LNCaP clone FGC (cell line): ENCODE measurements at regions not wholly inside any gene's neighbourhood (a gene's known extent, or its start where the extent isn't known, plus 50 kb on each side); places are given as distances from the start of the nearest gene placed in this dataset.

Source experiments
- DNase-seq: peaks from one replicate; pipeline ENCODE4 v3.0.0-alpha.2; 2011; ENCODE audit warnings: low read depth
- H3K4me3 ChIP-seq: 2 replicates; pipeline ENCODE4 v1.5.1; 2011; ENCODE audit warnings: mild to moderate bottlenecking, low read depth, low read length, control low read depth
- TF ChIP-seq, protein P1 (sequence below): IDR thresholded peaks from 2 replicates; pipeline ENCODE4 v1.5.1; 2012; ENCODE audit warnings: mild to moderate bottlenecking; ENCODE audit not compliant: control insufficient read depth, insufficient read depth; ENCODE audit errors: extremely low read depth

DNA sequence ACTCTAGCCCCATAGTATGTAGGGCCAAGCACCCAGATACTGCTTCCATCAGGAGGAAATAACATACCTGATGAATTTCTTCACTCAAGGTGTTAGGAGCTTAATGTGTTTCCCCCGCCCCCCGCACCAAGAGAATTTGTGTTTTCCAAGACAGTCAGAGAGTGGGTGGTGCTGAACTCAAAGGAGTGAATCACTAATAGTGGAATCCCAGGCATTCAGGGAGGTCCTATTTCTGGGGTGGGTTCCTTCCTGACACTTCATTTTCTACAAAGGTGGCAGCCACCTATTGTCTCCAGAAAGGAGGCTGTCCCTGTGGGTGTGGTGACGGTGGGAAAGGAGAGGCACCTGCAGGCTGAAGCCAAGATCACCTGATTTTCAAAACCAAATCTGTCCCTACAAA lies 50.8 kb upstream of the ELF5 start:
- H3K4me3 ChIP-seq = no peak overlapping the region
- DNase-seq = no peak
- TF ChIP-seq, protein P1, sequence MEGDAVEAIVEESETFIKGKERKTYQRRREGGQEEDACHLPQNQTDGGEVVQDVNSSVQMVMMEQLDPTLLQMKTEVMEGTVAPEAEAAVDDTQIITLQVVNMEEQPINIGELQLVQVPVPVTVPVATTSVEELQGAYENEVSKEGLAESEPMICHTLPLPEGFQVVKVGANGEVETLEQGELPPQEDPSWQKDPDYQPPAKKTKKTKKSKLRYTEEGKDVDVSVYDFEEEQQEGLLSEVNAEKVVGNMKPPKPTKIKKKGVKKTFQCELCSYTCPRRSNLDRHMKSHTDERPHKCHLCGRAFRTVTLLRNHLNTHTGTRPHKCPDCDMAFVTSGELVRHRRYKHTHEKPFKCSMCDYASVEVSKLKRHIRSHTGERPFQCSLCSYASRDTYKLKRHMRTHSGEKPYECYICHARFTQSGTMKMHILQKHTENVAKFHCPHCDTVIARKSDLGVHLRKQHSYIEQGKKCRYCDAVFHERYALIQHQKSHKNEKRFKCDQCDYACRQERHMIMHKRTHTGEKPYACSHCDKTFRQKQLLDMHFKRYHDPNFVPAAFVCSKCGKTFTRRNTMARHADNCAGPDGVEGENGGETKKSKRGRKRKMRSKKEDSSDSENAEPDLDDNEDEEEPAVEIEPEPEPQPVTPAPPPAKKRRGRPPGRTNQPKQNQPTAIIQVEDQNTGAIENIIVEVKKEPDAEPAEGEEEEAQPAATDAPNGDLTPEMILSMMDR = no peak

DNA sequence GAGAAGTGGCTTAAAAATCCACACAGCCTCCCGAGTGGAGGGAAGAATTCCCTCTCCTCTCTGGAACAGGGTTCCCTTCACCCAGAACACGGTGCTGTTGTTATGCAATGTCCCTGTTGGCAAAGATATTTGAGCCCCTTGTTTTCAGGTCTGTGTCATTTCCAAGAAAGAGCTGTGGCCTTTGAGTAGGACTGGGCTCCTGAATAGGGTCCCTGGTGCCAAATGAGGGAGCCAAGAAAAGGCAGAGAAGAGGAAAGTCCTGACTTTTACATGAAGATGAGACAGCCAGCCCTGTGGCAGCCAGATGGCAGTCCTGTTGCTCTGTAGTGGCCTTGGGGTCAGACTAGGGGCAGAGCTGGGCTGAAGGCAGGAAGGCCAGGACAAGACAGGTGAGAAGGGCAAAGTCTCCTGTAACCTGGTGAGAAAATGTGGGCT lies 51.2 kb upstream of the ELF5 start:
- H3K4me3 ChIP-seq = no peak overlapping the region
- no peak for DNase-seq
- TF ChIP-seq, protein P1 = no peak

DNA sequence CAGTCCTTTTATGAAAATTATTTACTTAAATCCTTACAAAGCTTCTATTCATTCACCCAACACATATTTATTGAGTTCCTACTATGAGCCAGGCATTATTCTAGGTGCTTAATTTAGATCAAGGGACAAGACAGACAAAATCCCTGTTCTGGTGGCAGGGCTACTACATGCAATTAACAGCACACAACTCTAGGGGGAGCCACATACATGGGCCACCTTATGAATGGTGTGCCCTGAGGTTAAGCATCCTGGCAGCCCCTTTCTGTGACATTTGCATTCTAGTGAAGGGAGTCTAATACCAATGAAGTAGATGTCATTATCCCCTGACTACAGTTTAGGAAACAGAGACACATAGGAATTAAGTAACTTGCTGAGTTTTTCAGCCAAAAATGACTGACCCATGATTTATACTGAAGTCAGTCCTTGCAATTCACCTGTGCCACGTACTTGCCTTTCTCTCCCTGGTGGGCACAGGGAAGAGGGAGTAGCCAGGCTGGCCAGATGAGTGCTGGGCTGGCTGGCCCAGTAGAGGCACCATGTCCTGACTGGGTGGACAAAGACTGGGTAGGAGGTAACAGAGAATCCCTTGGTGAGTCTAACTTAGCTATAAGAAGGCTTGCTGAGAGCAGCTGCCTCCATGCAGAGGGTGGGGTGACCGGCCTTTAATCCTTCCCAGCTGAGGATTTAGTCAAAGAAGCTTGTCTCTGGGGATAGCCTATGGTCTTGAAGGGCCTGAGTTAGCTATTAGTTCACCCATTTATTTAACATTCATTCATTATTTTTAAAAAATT lies 52.0 kb upstream of the ELF5 start:
- DNase-seq = no peak

DNA sequence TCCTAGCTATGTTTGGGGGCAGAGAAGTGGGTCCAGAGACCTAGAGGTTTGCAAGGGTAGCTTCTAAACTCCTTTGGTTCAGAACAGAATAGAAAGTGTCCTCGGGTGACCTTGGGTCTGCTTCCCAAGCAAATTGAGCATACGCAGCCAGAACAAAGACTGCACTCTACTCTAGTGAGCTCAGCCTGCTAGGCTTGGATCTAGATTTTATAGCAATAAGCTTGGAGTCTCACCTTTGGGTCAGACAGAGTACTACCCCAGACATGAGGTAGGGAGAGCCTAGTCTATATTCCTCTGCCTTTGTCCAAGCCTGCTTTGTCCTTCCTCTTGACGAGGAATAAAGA lies 52.6 kb upstream of the ELF5 start:
- DNase-seq = no peak
- no peak overlapping the region for H3K4me3 ChIP-seq
- TF ChIP-seq, protein P1 = no peak

More for the DNA sequence above, 52.0 kb upstream of the ELF5 start:
- TF ChIP-seq, protein P1 = peak; percentile 66
- H3K4me3 ChIP-seq = no peak overlapping the region

DNA sequence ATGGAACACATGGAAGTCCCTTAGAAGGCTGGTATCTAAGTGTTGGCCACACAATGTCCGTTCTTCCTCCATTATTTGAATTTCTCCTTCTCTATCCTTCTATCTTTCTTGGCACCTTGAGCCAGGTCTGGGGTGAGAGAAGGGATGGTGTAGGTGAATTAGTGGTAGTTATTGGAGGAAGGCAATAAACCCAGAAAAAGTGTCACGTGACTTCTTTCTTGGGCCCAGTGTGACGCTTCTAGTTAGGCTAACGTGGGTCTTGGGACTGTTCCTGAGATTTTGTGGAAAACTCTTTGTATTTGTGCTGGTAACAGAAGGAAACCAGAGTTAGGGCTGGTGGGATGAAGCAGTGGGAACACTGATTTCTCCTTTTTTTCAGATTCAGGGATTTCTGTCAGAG lies 53.1 kb upstream of the ELF5 start:
- no peak overlapping the region for H3K4me3 ChIP-seq
- no peak for DNase-seq
- TF ChIP-seq, protein P1 = no peak

DNA sequence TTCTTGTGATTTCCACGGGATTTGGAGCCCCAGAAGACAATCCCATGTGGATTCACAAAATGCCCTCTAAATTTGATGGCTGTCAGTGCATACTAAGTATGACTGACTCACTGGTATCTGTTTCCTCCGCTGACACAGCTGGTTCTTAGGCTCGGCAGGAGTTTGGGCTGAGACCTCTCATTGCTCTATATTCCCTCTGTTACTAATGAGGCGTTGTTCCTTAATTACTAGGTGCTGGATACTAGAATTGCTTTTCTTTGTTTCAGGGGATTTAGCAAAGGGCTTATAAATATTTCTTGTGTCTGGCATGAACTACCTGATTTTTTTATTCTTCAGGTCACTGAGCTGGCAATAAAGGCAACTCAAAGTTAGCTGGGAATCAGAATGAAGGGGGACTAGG lies 53.2 kb upstream of the EHF start:
- no peak overlapping the region for H3K4me3 ChIP-seq
- DNase-seq = no peak
- TF ChIP-seq, protein P1 = no peak

DNA sequence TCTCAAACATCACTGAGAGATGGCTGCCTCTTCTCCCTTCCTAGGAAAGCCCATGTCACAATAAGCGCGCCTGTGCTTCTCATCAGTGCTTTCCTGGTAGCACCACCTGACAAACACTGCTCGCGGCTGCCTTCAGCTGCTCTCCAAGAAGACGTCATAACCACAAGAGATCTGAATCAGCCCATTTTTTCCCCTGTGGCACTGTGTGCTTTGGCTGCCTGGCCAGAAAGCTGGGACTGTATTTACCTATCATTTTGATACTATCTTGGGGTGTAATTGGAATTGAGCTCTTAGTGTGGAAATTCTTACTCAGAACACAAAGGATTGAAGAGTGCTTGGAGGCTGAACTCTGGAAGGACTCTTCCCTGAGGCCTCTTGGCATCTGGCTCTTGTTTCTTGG lies 50.3 kb upstream of the EHF start:
- DNase-seq = no peak
- TF ChIP-seq, protein P1 = no peak
- H3K4me3 ChIP-seq = no peak overlapping the region
